Psoas muscle (tissue), 7 donors: ENCODE measurements at regions not wholly inside any gene's neighbourhood (a gene's known extent, or its start where the extent isn't known, plus 50 kb on each side); places are given as distances from the start of the nearest gene placed in this dataset.

Experiments
- ATAC-seq, 4 donors: fragments of 200-7000 bp; cut with Tn5 transposase; one replicate each; pipeline ENCODE4 v1.9.1; 2020; ENCODE audit warnings: moderate library complexity in 3 of 4, mild to moderate bottlenecking in 2 of 4
- DNase-seq, 2 donors: peaks; one replicate each; pipeline ENCODE4 v3.0.0-alpha.2; 2020
- H3K27ac ChIP-seq: fragments of 200-600 bp; one replicate; pipeline ENCODE4 v1.8.0; 2022
- H3K27me3 ChIP-seq, 3 donors: fragments of 200-600 bp in 1 of 3; one replicate each; pipeline versions ENCODE4 v1.6.1 to v1.8.0; 2013 to 2022; ENCODE audit warnings: low read length in 2 of 3, mild to moderate bottlenecking in 2 of 3, moderate library complexity in 1 of 3; ENCODE audit not compliant: insufficient read depth in 3 of 3
- H3K36me3 ChIP-seq, 2 donors: fragments of 200-600 bp in 1 of 2; one replicate each; pipeline versions ENCODE4 v1.6.1 to v1.8.0; 2013 to 2022; ENCODE audit warnings: low read depth in 1 of 2, mild to moderate bottlenecking in 1 of 2, moderate library complexity in 1 of 2; ENCODE audit not compliant: insufficient read depth in 1 of 2
- H3K4me1 ChIP-seq: fragments of 200-600 bp; one replicate; pipeline ENCODE4 v1.8.0; 2022
- H3K4me3 ChIP-seq: fragments of 200-600 bp; one replicate; pipeline ENCODE4 v1.8.0; 2022; ENCODE audit warnings: mild to moderate bottlenecking
- H3K9me3 ChIP-seq: fragments of 200-600 bp; one replicate; pipeline ENCODE4 v1.8.0; 2022
- WGBS, 3 donors: extraction: QIAGEN DNeasy Blood & Tissue Kit; methylation state at CpG; one replicate each; pipeline versions ENCODE4 v1.1.6 to v1.1.7; 2013; 5-methylcytosine and 5-hydroxymethylcytosine counted together
- intact Hi-C, 2 donors: fragments of 100-400 bp; cut with DNase I; formaldehyde crosslinking; loops; one replicate each; pipeline versions ENCODE4 v1.11.0 to v1.14.2; 2022
- TF ChIP-seq, protein P1 (sequence below): fragments of 200-600 bp; IDR thresholded peaks from one replicate; pipeline ENCODE4 v1.8.0; 2022; ENCODE audit warnings: antibody characterized with exemption
- donor health status: healthy with polysubstance abuse.
- donor health status: DM: no; HTN: no; CAD: no; lungs with moderate emphysema.
- donor health status: Bipolar disorder and iron deficiency.
- donor health status: healthy.
- donor health status: DM: yes; HTN: yes; CAD: no.
- donor health status: DM: no; HTN: no; CAD: no.
- donor health status: DM: yes; HTN: yes; CAD: no.

- 75 to 86% (median 75%) methylated on average over 1 of the region's 1 CpG for WGBS, 3 donors
- Histone ChIP-seq H3K36me3 (no peaks in the 10 kb centered on the region), H3K27me3 (no peaks in the 10 kb centered on the region), H3K27ac (no peak overlapping the region), H3K9me3 (no peaks in the 10 kb centered on the region), H3K4me3 (no peak overlapping the region), H3K4me1 (peaks cover 24% of the 10 kb centered on the region)
- DNase-seq (no peak), ATAC-seq (no peak)
- intact Hi-C loops: loop anchor here (5.0 kb wide), 3 partner anchors 41 to 236 kb away; no protein-coding TSS in a partner anchor
- TF ChIP-seq, protein P1, sequence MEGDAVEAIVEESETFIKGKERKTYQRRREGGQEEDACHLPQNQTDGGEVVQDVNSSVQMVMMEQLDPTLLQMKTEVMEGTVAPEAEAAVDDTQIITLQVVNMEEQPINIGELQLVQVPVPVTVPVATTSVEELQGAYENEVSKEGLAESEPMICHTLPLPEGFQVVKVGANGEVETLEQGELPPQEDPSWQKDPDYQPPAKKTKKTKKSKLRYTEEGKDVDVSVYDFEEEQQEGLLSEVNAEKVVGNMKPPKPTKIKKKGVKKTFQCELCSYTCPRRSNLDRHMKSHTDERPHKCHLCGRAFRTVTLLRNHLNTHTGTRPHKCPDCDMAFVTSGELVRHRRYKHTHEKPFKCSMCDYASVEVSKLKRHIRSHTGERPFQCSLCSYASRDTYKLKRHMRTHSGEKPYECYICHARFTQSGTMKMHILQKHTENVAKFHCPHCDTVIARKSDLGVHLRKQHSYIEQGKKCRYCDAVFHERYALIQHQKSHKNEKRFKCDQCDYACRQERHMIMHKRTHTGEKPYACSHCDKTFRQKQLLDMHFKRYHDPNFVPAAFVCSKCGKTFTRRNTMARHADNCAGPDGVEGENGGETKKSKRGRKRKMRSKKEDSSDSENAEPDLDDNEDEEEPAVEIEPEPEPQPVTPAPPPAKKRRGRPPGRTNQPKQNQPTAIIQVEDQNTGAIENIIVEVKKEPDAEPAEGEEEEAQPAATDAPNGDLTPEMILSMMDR: no peak
These were observed 177.3 kb upstream of the SERP2 start for GRCh38 chr13:44196196-44196751.

DNA sequence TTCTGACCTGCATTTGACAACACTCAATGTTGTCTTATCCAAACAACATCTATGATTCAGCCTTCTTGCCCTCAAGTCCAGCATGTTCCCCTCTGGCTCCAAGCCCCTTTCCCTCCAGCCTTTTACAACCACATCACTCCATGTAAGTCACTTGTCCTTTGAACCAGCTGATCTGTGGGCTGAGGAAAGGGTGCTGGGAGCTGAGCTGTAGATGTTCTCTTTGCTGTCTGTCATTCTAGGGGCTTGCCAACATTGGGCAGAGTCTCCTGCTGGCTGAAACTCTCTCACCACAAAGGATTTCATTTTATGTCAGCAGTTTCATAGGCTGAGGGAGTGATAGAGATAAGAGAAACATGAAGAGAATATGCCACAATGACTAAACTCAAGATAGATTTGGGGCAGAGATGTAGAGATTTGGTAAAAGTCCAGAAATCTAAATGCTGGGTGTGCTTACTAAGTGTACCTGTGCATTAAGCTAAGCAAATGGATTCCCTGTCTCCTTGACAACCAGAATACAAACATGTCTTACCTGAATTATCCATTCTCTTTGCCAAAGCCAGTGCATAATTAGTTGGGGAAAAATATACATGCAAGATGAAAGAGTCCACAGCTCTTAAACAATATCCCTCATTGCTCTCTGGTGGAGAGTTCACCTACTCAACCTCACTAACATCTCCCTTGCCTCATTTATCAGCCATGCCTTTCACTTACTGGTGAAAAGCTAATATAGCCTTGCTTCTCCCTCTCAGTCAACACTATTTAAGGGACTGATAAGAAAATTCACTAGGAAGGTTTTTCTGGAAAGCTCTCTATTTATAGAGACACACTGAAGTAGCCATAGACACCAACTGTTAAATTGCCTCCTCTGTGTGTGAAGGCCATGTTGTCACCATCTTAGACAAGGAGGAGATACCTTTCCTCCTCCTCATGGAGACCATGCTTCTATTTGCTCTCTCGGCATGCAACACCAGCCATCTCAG, 175.5 kb upstream of the SERP2 start:
- 84 to 87% (median 87%) methylated on average over 1 of the region's 1 CpG for WGBS, 3 donors
- no peak overlapping the region for H3K4me3 ChIP-seq
- no peak overlapping the region for H3K27ac ChIP-seq
- peaks cover 19% of the 10 kb centered on the region for H3K4me1 ChIP-seq
- no peaks in the 10 kb centered on the region for H3K36me3 ChIP-seq
- DNase-seq: no peak
- intact Hi-C loops: loop anchor here (5.0 kb wide), 3 partner anchors 39 to 234 kb away; no protein-coding TSS in a partner anchor
- no peaks in the 10 kb centered on the region for H3K27me3 ChIP-seq
- TF ChIP-seq, protein P1: no peak
- ATAC-seq: no peak
- no peaks in the 10 kb centered on the region for H3K9me3 ChIP-seq

GRCh38 chr13:44198826-44199225, 174.8 kb upstream of the SERP2 start:
- no peaks in the 10 kb centered on the region for H3K9me3 ChIP-seq
- ATAC-seq: peak; percentile 4 to 13 (median 10)
- no peak for DNase-seq
- no peak overlapping the region for H3K4me3 ChIP-seq
- peak overlapping the region; percentile 32 for H3K27ac ChIP-seq
- H3K27me3 ChIP-seq: no peaks in the 10 kb centered on the region
- peaks cover 19% of the 10 kb centered on the region for H3K4me1 ChIP-seq
- WGBS, 3 donors: 73 to 76% (median 74%) methylated on average over 3 of the region's 3 CpGs
- TF ChIP-seq, protein P1: no peak
- intact Hi-C loops: loop anchor here (5.0 kb wide), 3 partner anchors 38 to 233 kb away; no protein-coding TSS in a partner anchor
- no peaks in the 10 kb centered on the region for H3K36me3 ChIP-seq

GRCh38 chr13:44199627-44200207, 173.9 kb upstream of the SERP2 start:
- DNase-seq: peak; percentile 62 to 86
- Histone ChIP-seq H3K36me3 (no peaks in the 10 kb centered on the region), H3K4me3 (no peak overlapping the region), H3K27me3 (no peaks in the 10 kb centered on the region), H3K4me1 (peaks cover 19% of the 10 kb centered on the region), H3K27ac (peak overlapping the region; percentile 32), H3K9me3 (no peaks in the 10 kb centered on the region)
- intact Hi-C loops: loop anchor here (5.0 kb wide), 3 partner anchors 38 to 233 kb away; no protein-coding TSS in a partner anchor
- TF ChIP-seq, protein P1: no peak
- 19 to 25% (median 22%) methylated on average over 2 of the region's 2 CpGs for WGBS, 3 donors
- peak; percentile 96 to 97 (median 97) for ATAC-seq
